Medulla oblongata (tissue), 1 donor: ENCODE measurements at regions not wholly inside any gene's neighbourhood (a gene's known extent, or its start where the extent isn't known, plus 50 kb on each side); places are given as distances from the start of the nearest gene placed in this dataset.
"Not testable (repeated sequence)": the region's sequence is repeated elsewhere in the genome, so short reads cannot be mapped to it uniquely, and the experiment has no call there.

Source experiments
- DNase-seq: peaks from one replicate; pipeline ENCODE4 v3.0.0-alpha.2; 2015; ENCODE audit errors: extremely low spot score

GRCh38 chr21:9745457-9746108, 775.8 kb upstream of the TPTE start:
- DNase-seq, result not testable (repeated sequence)

GRCh38 chr21:9746311-9746710, 775.1 kb upstream of the TPTE start:
- not testable (repeated sequence) for DNase-seq

- DNase-seq, result not testable (repeated sequence)
Observed at GRCh38 chr21:9746831-9747606, 774.4 kb upstream of the TPTE start.

- DNase-seq, result not testable (repeated sequence)
Observed at GRCh38 chr21:9747870-9748269, 773.5 kb upstream of the TPTE start.

- DNase-seq, result not testable (repeated sequence)
Observed at GRCh38 chr21:9748451-9748850, 772.9 kb upstream of the TPTE start.

- DNase-seq, result not testable (repeated sequence)
Observed at GRCh38 chr21:9749741-9750230, 771.6 kb upstream of the TPTE start.

GRCh38 chr21:9750341-9751086, 770.9 kb upstream of the TPTE start:
- no peak for DNase-seq

- not testable (repeated sequence) for DNase-seq
Observed at GRCh38 chr21:9751087-9751585, 770.2 kb upstream of the TPTE start.

GRCh38 chr21:9752028-9752427, 769.4 kb upstream of the TPTE start:
- not testable (repeated sequence) for DNase-seq

- DNase-seq, result not testable (repeated sequence)
Observed at GRCh38 chr21:9753441-9753840, 767.9 kb upstream of the TPTE start.

- DNase-seq, result no peak
Observed at GRCh38 chr21:9753943-9754342, 767.4 kb upstream of the TPTE start.

- DNase-seq, result not testable (repeated sequence)
Observed at GRCh38 chr21:9754434-9754833, 766.9 kb upstream of the TPTE start.

- no peak for DNase-seq
Observed at GRCh38 chr21:9755611-9756010, 765.8 kb upstream of the TPTE start.

GRCh38 chr21:9756677-9757076, 764.7 kb upstream of the TPTE start:
- DNase-seq, result no peak

- DNase-seq, result not testable (repeated sequence)
Observed at GRCh38 chr21:9757118-9757517, 764.3 kb upstream of the TPTE start.

GRCh38 chr21:9757572-9757971, 763.8 kb upstream of the TPTE start:
- DNase-seq, result not testable (repeated sequence)

GRCh38 chr21:9758141-9758540, 763.2 kb upstream of the TPTE start:
- DNase-seq, result no peak

GRCh38 chr21:9758888-9759287, 762.5 kb upstream of the TPTE start:
- no peak for DNase-seq

- no peak for DNase-seq
Observed at GRCh38 chr21:9759972-9760371, 761.4 kb upstream of the TPTE start.

GRCh38 chr21:9760398-9761074, 760.8 kb upstream of the TPTE start:
- no peak for DNase-seq

- no peak for DNase-seq
Observed at GRCh38 chr21:9763306-9763705, 758.1 kb upstream of the TPTE start.

- DNase-seq, result no peak
Observed at GRCh38 chr21:9763807-9764206, 757.6 kb upstream of the TPTE start.
